Spinal cord (tissue), 9 donors: ENCODE measurements at regions not wholly inside any gene's neighbourhood (a gene's known extent, or its start where the extent isn't known, plus 50 kb on each side); places are given as distances from the start of the nearest gene placed in this dataset.

Source experiments
- DNase-seq, 6 donors: peaks; one replicate each; pipeline versions ENCODE4 v3.0.0 to v3.0.0-alpha.2; 2013 to 2015; ENCODE audit warnings: low spot score in 6 of 6, low read depth in 4 of 6
- H3K27ac ChIP-seq: one replicate; pipeline ENCODE4 v1.5.1; 2013; ENCODE audit warnings: low read depth, low read length, control low read depth
- H3K27me3 ChIP-seq: one replicate; pipeline ENCODE4 v1.6.1; 2013; ENCODE audit warnings: low read length; ENCODE audit not compliant: control insufficient read depth, insufficient read depth
- H3K36me3 ChIP-seq: one replicate; pipeline ENCODE4 v1.6.1; 2013; ENCODE audit warnings: low read length; ENCODE audit not compliant: control insufficient read depth, insufficient read depth
- H3K4me1 ChIP-seq: one replicate; pipeline ENCODE4 v1.6.1; 2013; ENCODE audit warnings: low read length; ENCODE audit not compliant: control insufficient read depth, insufficient read depth
- H3K4me3 ChIP-seq: one replicate; pipeline ENCODE4 v1.5.1; 2013; ENCODE audit warnings: low read depth, low read length, control low read depth
- H3K9me3 ChIP-seq: one replicate; pipeline ENCODE4 v1.6.1; 2013; ENCODE audit warnings: low read length; ENCODE audit not compliant: control insufficient read depth, insufficient read depth
- WGBS: methylation state at CpG from one replicate; pipeline ENCODE4 v1.1.5; 2013; ENCODE audit warnings: missing lambda C conversion rate; ENCODE audit not compliant: insufficient coverage; 5-methylcytosine and 5-hydroxymethylcytosine counted together
- donor health status: healthy.

DNA sequence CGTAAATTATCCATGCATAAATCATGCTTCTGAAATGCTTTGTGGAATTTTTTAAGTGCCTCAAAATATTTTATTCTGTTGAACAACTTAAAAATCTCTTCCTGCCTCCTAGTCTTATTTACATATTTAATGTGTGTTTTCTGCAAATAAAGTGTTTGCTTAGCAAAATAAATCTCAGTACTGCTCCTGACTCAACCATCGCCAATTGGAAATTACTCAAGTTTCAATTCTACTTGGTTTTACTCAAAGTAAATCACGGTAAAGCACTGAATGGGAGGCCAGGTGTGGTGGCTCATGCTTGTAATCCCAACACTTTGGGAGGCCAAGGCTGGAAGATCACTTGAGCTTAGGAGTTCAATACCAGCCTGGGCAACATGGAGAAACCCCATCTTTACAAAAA, 152.2 kb upstream of the NR5A2 start:
- no peaks in the 10 kb centered on the region for H3K4me1 ChIP-seq
- WGBS: no CpG with 5 or more reads among the region's 3 CpGs
- no peaks in the 10 kb centered on the region for H3K27me3 ChIP-seq
- no peak overlapping the region for H3K27ac ChIP-seq
- H3K36me3 ChIP-seq: no peaks in the 10 kb centered on the region
- DNase-seq: no peak
- no peaks in the 10 kb centered on the region for H3K9me3 ChIP-seq
- no peak overlapping the region for H3K4me3 ChIP-seq

- DNase-seq: no peak
- Histone ChIP-seq H3K4me3 (no peak overlapping the region), H3K9me3 (no peaks in the 10 kb centered on the region), H3K27ac (no peak overlapping the region), H3K27me3 (no peaks in the 10 kb centered on the region), H3K4me1 (no peaks in the 10 kb centered on the region), H3K36me3 (no peaks in the 10 kb centered on the region)
- WGBS: no CpG with 5 or more reads among the region's 6 CpGs
Observed at GRCh38 chr1:199875856-199876255, 151.7 kb upstream of the NR5A2 start.

GRCh38 chr1:199877526-199878384, 149.8 kb upstream of the NR5A2 start:
- Histone ChIP-seq H3K9me3 (no peaks in the 10 kb centered on the region), H3K4me3 (no peak overlapping the region), H3K4me1 (no peaks in the 10 kb centered on the region), H3K27ac (no peak overlapping the region), H3K36me3 (no peaks in the 10 kb centered on the region), H3K27me3 (no peaks in the 10 kb centered on the region)
- WGBS: 89% methylated on average over 2 of the region's 7 CpGs
- DNase-seq: no peak

DNA sequence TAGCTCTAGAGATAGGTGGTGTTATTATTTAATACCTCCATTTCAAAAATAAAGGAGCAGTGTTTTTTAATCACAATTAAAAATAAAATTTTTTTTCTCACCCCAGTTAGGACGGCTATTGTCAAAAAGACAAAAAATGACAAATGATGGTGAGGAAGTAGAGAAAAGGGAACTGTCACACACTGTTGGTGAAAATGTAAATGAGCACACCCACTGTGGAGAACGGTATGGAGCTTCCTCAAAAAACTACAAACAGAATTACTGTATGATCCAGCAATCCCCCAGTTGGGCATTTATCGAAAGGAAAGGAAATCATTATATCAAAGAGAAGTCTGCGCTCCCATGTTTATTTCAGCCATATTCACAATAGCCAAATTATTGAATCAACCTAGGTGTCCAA, 148.7 kb upstream of the NR5A2 start:
- no CpG with 5 or more reads among the region's 4 CpGs for WGBS

DNA sequence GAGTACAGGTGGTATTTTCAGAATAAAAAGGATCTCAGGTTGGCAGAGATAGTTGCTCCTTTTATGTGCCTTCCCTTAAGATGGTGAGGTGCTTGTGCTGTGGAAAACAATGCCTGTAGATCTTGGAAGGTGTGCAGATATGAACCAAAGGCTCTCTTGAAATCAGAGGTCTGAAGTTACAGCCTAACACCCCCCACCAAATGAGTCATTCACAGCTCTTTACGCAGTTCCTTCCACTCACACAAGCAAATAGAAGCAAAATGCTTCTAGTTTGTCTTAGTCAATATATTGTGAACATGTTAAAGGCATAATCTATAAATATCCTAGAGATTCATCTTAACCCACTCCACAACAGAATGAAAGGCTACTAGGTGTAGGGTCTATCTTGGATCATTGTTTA, 128.9 kb upstream of the NR5A2 start:
- no peak for DNase-seq
- H3K27ac ChIP-seq: no peak overlapping the region
- WGBS: no CpG with 5 or more reads among the region's 1 CpG
- no peaks in the 10 kb centered on the region for H3K36me3 ChIP-seq
- H3K9me3 ChIP-seq: no peaks in the 10 kb centered on the region
- no peaks in the 10 kb centered on the region for H3K4me1 ChIP-seq
- no peaks in the 10 kb centered on the region for H3K27me3 ChIP-seq
- H3K4me3 ChIP-seq: no peak overlapping the region

More for the DNA sequence above, 148.7 kb upstream of the NR5A2 start:
- no peaks in the 10 kb centered on the region for H3K4me1 ChIP-seq
- H3K27ac ChIP-seq: no peak overlapping the region
- H3K36me3 ChIP-seq: no peaks in the 10 kb centered on the region
- H3K9me3 ChIP-seq: no peaks in the 10 kb centered on the region
- H3K4me3 ChIP-seq: no peak overlapping the region
- H3K27me3 ChIP-seq: no peaks in the 10 kb centered on the region
- no peak for DNase-seq

- DNase-seq: no peak
- H3K4me1 ChIP-seq: no peaks in the 10 kb centered on the region
- no peaks in the 10 kb centered on the region for H3K36me3 ChIP-seq
- no peak overlapping the region for H3K27ac ChIP-seq
- H3K4me3 ChIP-seq: no peak overlapping the region
- H3K9me3 ChIP-seq: no peaks in the 10 kb centered on the region
- no peaks in the 10 kb centered on the region for H3K27me3 ChIP-seq
Observed at GRCh38 chr1:199901341-199901740, 126.2 kb upstream of the NR5A2 start.

- no peak for DNase-seq
- no peak overlapping the region for H3K27ac ChIP-seq
- no peaks in the 10 kb centered on the region for H3K27me3 ChIP-seq
- no peaks in the 10 kb centered on the region for H3K36me3 ChIP-seq
- 40% methylated on average over 1 of the region's 2 CpGs for WGBS
- H3K4me3 ChIP-seq: no peak overlapping the region
- no peaks in the 10 kb centered on the region for H3K9me3 ChIP-seq
- H3K4me1 ChIP-seq: no peaks in the 10 kb centered on the region
Observed at GRCh38 chr1:199907361-199907760, 120.1 kb upstream of the NR5A2 start.

GRCh38 chr1:199909137-199909536, 118.4 kb upstream of the NR5A2 start:
- 88% methylated on average over 4 of the region's 5 CpGs for WGBS
- Histone ChIP-seq H3K4me1 (no peaks in the 10 kb centered on the region), H3K27me3 (no peaks in the 10 kb centered on the region), H3K4me3 (no peak overlapping the region), H3K9me3 (no peaks in the 10 kb centered on the region), H3K27ac (no peak overlapping the region), H3K36me3 (no peaks in the 10 kb centered on the region)
- DNase-seq: no peak

- Histone ChIP-seq H3K27ac (no peak overlapping the region), H3K9me3 (no peaks in the 10 kb centered on the region), H3K4me3 (no peak overlapping the region), H3K36me3 (no peaks in the 10 kb centered on the region), H3K4me1 (no peaks in the 10 kb centered on the region), H3K27me3 (no peaks in the 10 kb centered on the region)
- DNase-seq: peak in 1 of 6 donors; percentile 46
- 29% methylated on average over 1 of the region's 3 CpGs for WGBS
Observed at GRCh38 chr1:199913318-199913717, 114.2 kb upstream of the NR5A2 start.

- Histone ChIP-seq H3K9me3 (no peaks in the 10 kb centered on the region), H3K27ac (no peak overlapping the region), H3K36me3 (no peaks in the 10 kb centered on the region), H3K27me3 (no peaks in the 10 kb centered on the region), H3K4me1 (no peaks in the 10 kb centered on the region), H3K4me3 (no peak overlapping the region)
- DNase-seq: no peak
- no CpG with 5 or more reads among the region's 5 CpGs for WGBS
Observed at GRCh38 chr1:199914546-199914945, 113.0 kb upstream of the NR5A2 start.
